Tibial nerve (tissue), 4 donors: ENCODE measurements at regions not wholly inside any gene's neighbourhood (a gene's known extent, or its start where the extent isn't known, plus 50 kb on each side); places are given as distances from the start of the nearest gene placed in this dataset.

Source experiments
- CTCF ChIP-seq, 5 experiments: fragments of 200-600 bp in 3 of 5; fragments of 450-650 bp in 2 of 5; sonication (generic) in 3 of 5; IDR thresholded peaks; one replicate each; pipeline ENCODE4 v1.5.1; 2016 to 2019; ENCODE audit warnings: antibody characterized with exemption in 5 of 5, mild to moderate bottlenecking in 3 of 5, moderate library complexity in 2 of 5
- EP300 ChIP-seq, 2 donors: sonication (generic); formaldehyde crosslinking; IDR thresholded peaks; one replicate each; pipeline ENCODE4 v1.6.1; 2017; ENCODE audit warnings: antibody characterized with exemption in 2 of 2, mild to moderate bottlenecking in 1 of 2
- POLR2A ChIP-seq, 2 donors: fragments of 450-650 bp; IDR thresholded peaks; one replicate each; pipeline ENCODE4 v1.6.1; 2017; ENCODE audit warnings: antibody characterized with exemption in 2 of 2, mild to moderate bottlenecking in 2 of 2, moderate library complexity in 2 of 2

DNA sequence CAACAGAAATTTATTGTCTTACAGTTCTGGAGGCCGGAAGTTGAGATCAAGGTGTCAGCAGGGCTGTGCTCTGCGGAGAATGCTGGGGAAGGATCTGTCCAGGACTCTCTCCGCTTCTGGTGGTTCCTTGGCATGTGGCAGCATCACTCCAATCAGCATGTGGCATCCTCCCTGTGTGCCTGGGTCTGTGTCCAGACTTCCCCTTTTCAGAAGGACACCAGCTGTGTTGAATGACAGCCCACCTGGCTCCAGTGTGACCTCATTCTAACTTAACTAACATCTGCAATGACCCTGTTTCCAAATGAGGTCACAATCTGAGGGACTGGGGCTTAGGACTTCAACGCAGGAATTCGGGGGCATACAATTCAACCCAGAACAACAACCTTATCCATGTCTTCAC lies 141.9 kb downstream of the BMS1 start:
- TF ChIP-seq CTCF (IDR thresholded peaks at IDR 0.05) (no peak), POLR2A (IDR thresholded peaks at IDR 0.05) (no peak), EP300 (IDR thresholded peaks at IDR 0.05) (no peak)
